DOHH2 (cell line): ENCODE measurements at regions not wholly inside any gene's neighbourhood (a gene's known extent, or its start where the extent isn't known, plus 50 kb on each side); places are given as distances from the start of the nearest gene placed in this dataset.

Experiments used
- H3F3A ChIP-seq: fragments of 200-600 bp; sonication (generic), shearing (Covaris generic); 2 replicates; pipeline ENCODE4 v1.6.0; 2016; ENCODE audit warnings: antibody characterized with exemption, mild to moderate bottlenecking; ENCODE audit not compliant: control insufficient read depth, insufficient read depth
- H3K27ac ChIP-seq: fragments of 200-600 bp; sonication (generic); 2 replicates; pipeline ENCODE4 v1.5.1; 2014; ENCODE audit warnings: low read depth, mild to moderate bottlenecking, low read length, moderate library complexity
- H3K27me3 ChIP-seq: fragments of 200-600 bp; sonication (generic); 2 replicates; pipeline ENCODE4 v1.6.1; 2014; ENCODE audit warnings: mild to moderate bottlenecking, low read length, mixed read lengths; ENCODE audit not compliant: control insufficient read depth
- H3K36me3 ChIP-seq: fragments of 200-600 bp; sonication (generic); 2 replicates; pipeline ENCODE4 v1.6.1; 2014; ENCODE audit warnings: mild to moderate bottlenecking, low read length, moderate library complexity, mixed read lengths; ENCODE audit not compliant: control insufficient read depth
- H3K4me1 ChIP-seq: fragments of 200-600 bp; sonication (generic); 2 replicates; pipeline ENCODE4 v1.6.1; 2014; ENCODE audit warnings: mild to moderate bottlenecking, low read length, mixed read lengths; ENCODE audit not compliant: control insufficient read depth
- H3K4me2 ChIP-seq: fragments of 200-600 bp; sonication (generic); 2 replicates; pipeline ENCODE4 v1.6.0; 2014; ENCODE audit warnings: mild to moderate bottlenecking, low read length, moderate library complexity
- H3K4me3 ChIP-seq: fragments of 200-600 bp; sonication (generic); 2 replicates; pipeline ENCODE4 v1.5.1; 2014; ENCODE audit warnings: mild to moderate bottlenecking, low read length, mixed read lengths
- H3K79me2 ChIP-seq: fragments of 200-600 bp; sonication (generic); 2 replicates; pipeline ENCODE4 v1.6.1; 2014; ENCODE audit warnings: mild to moderate bottlenecking, low read length, mixed read lengths; ENCODE audit not compliant: control insufficient read depth
- H3K9me2 ChIP-seq: fragments of 200-600 bp; sonication (generic); replicated peaks from 2 replicates; pipeline ENCODE4 v1.6.1; 2014; ENCODE audit warnings: mild to moderate bottlenecking, low read length, mixed read lengths; ENCODE audit not compliant: control insufficient read depth
- H3K9me3 ChIP-seq: fragments of 200-600 bp; sonication (generic); 2 replicates; pipeline ENCODE4 v1.6.1; 2014; ENCODE audit warnings: antibody characterized with exemption, low read length, mixed read lengths; ENCODE audit not compliant: control insufficient read depth, insufficient read depth
- H4K20me1 ChIP-seq: fragments of 200-600 bp; sonication (generic); 2 replicates; pipeline ENCODE4 v1.6.0; 2014; ENCODE audit warnings: low read depth, mild to moderate bottlenecking, antibody characterized with exemption, low read length, moderate library complexity; ENCODE audit not compliant: control insufficient read depth, insufficient read depth
- CTCF ChIP-seq: fragments of 200-600 bp; sonication (generic); IDR thresholded peaks from one replicate; pipeline ENCODE4 v1.5.1; 2014; ENCODE audit warnings: antibody characterized with exemption, mild to moderate bottlenecking, low read depth, low read length; ENCODE audit not compliant: poor library complexity, severe bottlenecking
- EZH2phosphoT487 ChIP-seq: fragments of 200-600 bp; sonication (generic); IDR thresholded peaks from 2 replicates; pipeline ENCODE4 v1.6.1; 2017; ENCODE audit warnings: borderline replicate concordance, mild to moderate bottlenecking, antibody characterized with exemption, low read length, moderate library complexity, mixed read lengths

DNA sequence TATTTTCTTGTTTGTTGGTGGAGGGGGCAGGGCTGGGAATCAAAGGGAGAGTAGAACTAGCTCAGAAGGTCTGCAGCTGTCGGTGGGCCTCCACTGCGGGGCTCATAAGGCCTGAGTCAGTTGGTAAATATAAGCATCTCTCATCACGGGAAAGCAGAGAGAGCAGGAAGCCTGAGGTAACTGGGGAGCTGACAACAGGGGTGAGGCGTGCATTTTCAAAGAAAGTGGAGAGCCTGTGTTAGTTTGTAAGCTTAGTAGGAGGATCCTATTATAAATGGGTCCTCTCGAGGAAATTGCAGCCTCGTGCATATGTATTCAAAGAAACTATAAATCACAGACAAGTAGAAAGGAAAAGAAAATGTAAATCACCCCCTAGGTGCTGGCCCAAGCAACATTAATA lies 221.0 kb upstream of the CDH13 start:
- Histone ChIP-seq H3K27ac (no peak overlapping the region), H3K9me3 (no peaks in the 10 kb centered on the region), H3F3A (no peaks in the 10 kb centered on the region), H3K36me3 (no peaks in the 10 kb centered on the region), H4K20me1 (no peaks in the 10 kb centered on the region), H3K9me2 (no peaks in the 10 kb centered on the region), H3K4me2 (no peak overlapping the region), H3K4me1 (no peaks in the 10 kb centered on the region), H3K27me3 (no peaks in the 10 kb centered on the region), H3K79me2 (no peaks in the 10 kb centered on the region), H3K4me3 (no peak overlapping the region)
- TF ChIP-seq CTCF: no peak
- no peak for TF ChIP-seq EZH2phosphoT487

DNA sequence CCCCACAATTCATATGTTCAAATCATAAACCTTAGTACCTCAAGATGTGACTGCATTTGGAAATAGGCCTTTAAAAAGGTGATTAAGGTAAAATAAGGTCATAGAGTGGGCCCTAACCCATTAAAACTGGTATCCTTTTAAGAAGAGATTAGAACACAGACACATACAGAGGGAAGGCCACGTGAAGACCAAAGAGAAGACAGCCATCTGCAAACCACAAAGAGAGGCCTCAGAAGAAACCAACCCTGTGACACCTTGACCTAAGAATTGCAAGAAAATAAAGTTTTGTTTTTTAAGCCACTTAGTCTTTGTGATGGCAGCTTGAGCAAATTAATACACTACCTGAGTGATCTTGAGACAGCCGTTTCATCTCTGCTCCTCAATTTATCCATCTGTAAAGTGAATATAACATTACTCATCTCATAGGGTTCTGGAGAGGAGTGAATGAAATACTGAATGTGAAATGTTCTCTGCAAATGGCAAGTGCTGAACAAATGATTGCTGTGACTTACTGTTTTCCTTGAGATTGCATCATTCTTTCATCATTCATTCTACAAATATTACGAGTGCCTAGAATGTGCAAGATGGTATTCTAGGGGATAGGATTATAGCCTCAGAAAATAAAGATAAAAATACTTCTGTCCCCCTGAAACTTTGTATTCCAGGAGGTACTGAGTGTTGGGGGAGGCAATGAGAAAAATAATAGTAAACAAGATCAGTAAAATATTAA lies 222.0 kb upstream of the CDH13 start:
- no peaks in the 10 kb centered on the region for H3K4me1 ChIP-seq
- no peaks in the 10 kb centered on the region for H3K27me3 ChIP-seq
- no peak overlapping the region for H3K4me3 ChIP-seq
- H3K79me2 ChIP-seq: no peaks in the 10 kb centered on the region
- no peaks in the 10 kb centered on the region for H3F3A ChIP-seq
- H3K36me3 ChIP-seq: no peaks in the 10 kb centered on the region
- H3K9me2 ChIP-seq: no peaks in the 10 kb centered on the region
- no peak overlapping the region for H3K4me2 ChIP-seq
- no peak overlapping the region for H3K27ac ChIP-seq
- TF ChIP-seq EZH2phosphoT487: no peak
- no peaks in the 10 kb centered on the region for H3K9me3 ChIP-seq
- H4K20me1 ChIP-seq: no peaks in the 10 kb centered on the region

DNA sequence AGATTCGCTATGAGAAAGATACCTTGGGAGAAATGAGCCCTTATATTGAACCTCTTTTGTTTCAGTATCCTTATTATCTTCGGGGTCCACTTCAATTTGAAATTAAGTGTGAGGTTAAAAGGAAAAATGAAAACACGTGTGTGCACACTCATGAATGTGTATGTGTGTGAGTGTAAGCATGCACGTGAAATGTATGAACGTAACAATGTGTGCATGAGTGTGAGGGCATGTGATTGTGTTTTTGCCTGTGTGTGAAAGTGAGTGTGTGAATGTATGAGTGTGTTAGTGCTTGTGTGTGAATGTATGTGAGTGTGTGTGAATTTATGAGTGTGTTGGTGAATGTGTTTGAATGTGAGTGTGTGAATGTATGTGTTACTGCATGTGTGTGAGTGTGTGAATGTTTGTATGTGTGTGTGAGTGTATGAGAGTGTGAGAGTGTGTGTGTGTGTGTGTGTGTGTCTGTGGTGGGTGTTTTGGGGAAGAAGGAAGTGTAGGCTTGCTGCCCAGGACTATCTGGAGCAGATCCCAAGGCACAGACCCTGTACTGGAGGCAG lies 224.0 kb upstream of the CDH13 start:
- Histone ChIP-seq H3K27ac (no peak overlapping the region), H3K9me3 (no peaks in the 10 kb centered on the region), H4K20me1 (no peaks in the 10 kb centered on the region), H3K9me2 (no peaks in the 10 kb centered on the region), H3K4me1 (no peaks in the 10 kb centered on the region), H3F3A (no peaks in the 10 kb centered on the region), H3K36me3 (no peaks in the 10 kb centered on the region), H3K4me2 (no peak overlapping the region), H3K27me3 (no peaks in the 10 kb centered on the region), H3K4me3 (no peak overlapping the region), H3K79me2 (no peaks in the 10 kb centered on the region)
- TF ChIP-seq CTCF (no peak), EZH2phosphoT487 (no peak)

- no peaks in the 10 kb centered on the region for H3K4me1 ChIP-seq
- H3K9me2 ChIP-seq: no peaks in the 10 kb centered on the region
- no peaks in the 10 kb centered on the region for H3K36me3 ChIP-seq
- no peaks in the 10 kb centered on the region for H3K9me3 ChIP-seq
- H3K27ac ChIP-seq: no peak overlapping the region
- no peak overlapping the region for H3K4me2 ChIP-seq
- no peaks in the 10 kb centered on the region for H4K20me1 ChIP-seq
- TF ChIP-seq CTCF (no peak), EZH2phosphoT487 (no peak)
- H3K27me3 ChIP-seq: no peaks in the 10 kb centered on the region
- no peak overlapping the region for H3K4me3 ChIP-seq
- no peaks in the 10 kb centered on the region for H3K79me2 ChIP-seq
- H3F3A ChIP-seq: no peaks in the 10 kb centered on the region
Observed at GRCh38 chr16:82400046-82400445, 226.7 kb upstream of the CDH13 start.
